ENCODE measurements at regions not wholly inside any gene's neighbourhood (a gene's known extent, or its start where the extent isn't known, plus 50 kb on each side); places are given as distances from the start of the nearest gene placed in this dataset.
A peak's percentile ranks its signal among the peaks of the same experiment; 100 is the strongest.

DNA sequence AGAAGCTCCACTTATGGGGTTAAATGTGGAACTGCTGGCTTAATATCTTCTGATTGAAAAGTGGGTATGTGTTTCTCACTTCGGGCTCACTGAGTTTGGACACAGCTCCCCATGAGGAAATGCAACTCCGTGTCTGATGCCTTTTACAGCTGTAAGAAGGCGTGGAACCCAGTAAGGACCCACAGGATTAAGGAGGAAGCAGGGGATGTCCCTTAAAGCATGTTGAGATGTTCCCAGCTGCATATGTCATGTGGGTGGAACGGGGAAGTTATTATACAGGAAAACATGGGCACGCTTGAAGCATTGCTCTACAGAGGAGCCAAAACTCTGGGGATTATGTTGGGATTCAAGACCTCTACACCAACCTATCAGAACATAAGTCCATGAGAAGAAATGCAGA lies 224.4 kb downstream of the NEBL start:
- Mint-ChIP-seq H3K9me3 (no peaks in the 10 kb centered on the region), H3K4me1 (peaks cover 43% of the 10 kb centered on the region), H3K4me3 (no peak overlapping the region), H3K27me3 (ENCODE audit: low read depth) (no peaks in the 10 kb centered on the region), H3K27ac (peak overlapping the region in 1 of 3 experiments; percentile 83), H3K36me3 (ENCODE audit: low read depth) (no peaks in the 10 kb centered on the region)
- TF ChIP-seq CTCF (IDR thresholded peaks at IDR 0.05; ENCODE audit: unreplicated experiment in 3 of 3), result no peak

GRCh38 chr10:20670579-20670978 lies 226.5 kb downstream of the NEBL start:
- no peak for TF ChIP-seq CTCF (IDR thresholded peaks at IDR 0.05; ENCODE audit: unreplicated experiment in 3 of 3)
- no peak overlapping the region for H3K4me3 Mint-ChIP-seq
- H3K27me3 Mint-ChIP-seq (ENCODE audit: low read depth), result no peaks in the 10 kb centered on the region

DNA sequence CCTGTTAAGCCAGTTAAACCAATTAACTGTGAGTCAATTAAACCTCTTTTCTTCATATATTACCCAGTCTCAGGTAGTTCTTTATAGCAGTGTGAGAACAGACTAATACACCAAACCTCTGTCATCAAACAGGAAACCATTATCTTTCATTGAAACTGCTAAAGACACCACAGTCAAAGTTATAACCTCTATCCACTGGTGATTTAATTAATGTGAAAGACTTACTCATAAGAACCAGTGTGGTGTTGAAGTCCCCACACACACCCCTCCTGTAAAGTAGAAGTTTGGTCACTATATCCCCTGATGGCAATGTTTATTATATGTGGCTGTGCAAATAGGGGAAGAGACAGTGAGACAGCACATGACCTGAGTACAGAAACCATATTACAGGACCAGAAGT lies 228.1 kb downstream of the NEBL start:
- no peaks in the 10 kb centered on the region for H3K27me3 Mint-ChIP-seq (ENCODE audit: low read depth)

More at GRCh38 chr10:20670579-20670978, 226.5 kb downstream of the NEBL start:
- Mint-ChIP-seq H3K27ac (peak overlapping the region in 1 of 3 experiments; percentile 30), H3K9me3 (no peaks in the 10 kb centered on the region), H3K36me3 (ENCODE audit: low read depth) (no peaks in the 10 kb centered on the region), H3K4me1 (peaks cover 41% of the 10 kb centered on the region)

DNA sequence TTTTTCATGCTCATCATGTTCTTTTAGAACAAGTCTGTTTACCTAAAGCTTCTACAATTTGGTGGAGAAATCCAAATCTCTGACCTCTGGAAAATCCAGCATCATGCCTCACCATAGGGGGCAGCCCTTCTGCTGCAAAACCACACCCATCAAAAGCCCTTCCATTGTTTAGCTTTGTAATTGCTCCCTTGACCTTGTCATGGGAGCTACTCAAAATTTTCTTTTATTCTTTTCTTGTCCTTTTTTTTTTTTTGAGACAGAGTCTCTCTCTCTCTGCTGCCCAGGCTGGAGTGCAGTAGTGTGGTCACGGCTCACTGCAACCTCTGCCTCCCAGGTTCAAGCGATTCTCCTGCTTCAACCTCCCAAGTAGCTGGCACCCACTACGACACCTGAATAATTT lies 234.4 kb downstream of the NEBL start:
- Mint-ChIP-seq H3K27me3 (ENCODE audit: low read depth) (peaks cover 4% of the 10 kb centered on the region), H3K4me1 (no peaks in the 10 kb centered on the region), H3K36me3 (ENCODE audit: low read depth) (no peaks in the 10 kb centered on the region), H3K27ac (no peak overlapping the region), H3K9me3 (peaks cover 12% of the 10 kb centered on the region), H3K4me3 (no peak overlapping the region)
- no peak for TF ChIP-seq CTCF (IDR thresholded peaks at IDR 0.05; ENCODE audit: unreplicated experiment in 3 of 3)

More for the DNA sequence above, 228.1 kb downstream of the NEBL start:
- H3K9me3 Mint-ChIP-seq, result peaks cover 2% of the 10 kb centered on the region
- no peak for TF ChIP-seq CTCF (IDR thresholded peaks at IDR 0.05; ENCODE audit: unreplicated experiment in 3 of 3)
- H3K4me1 Mint-ChIP-seq, result peaks cover 25% of the 10 kb centered on the region
- H3K27ac Mint-ChIP-seq, result no peak overlapping the region
- H3K4me3 Mint-ChIP-seq, result no peak overlapping the region
- no peaks in the 10 kb centered on the region for H3K36me3 Mint-ChIP-seq (ENCODE audit: low read depth)

GRCh38 chr10:20659225-20659624 lies 237.9 kb downstream of the NEBL start:
- Mint-ChIP-seq H3K9me3 (peaks cover 14% of the 10 kb centered on the region), H3K4me1 (peaks cover 4% of the 10 kb centered on the region), H3K4me3 (no peak overlapping the region), H3K27ac (no peak overlapping the region), H3K27me3 (ENCODE audit: low read depth) (peaks cover 4% of the 10 kb centered on the region), H3K36me3 (ENCODE audit: low read depth) (no peaks in the 10 kb centered on the region)
- TF ChIP-seq CTCF (IDR thresholded peaks at IDR 0.05; ENCODE audit: unreplicated experiment in 3 of 3), result no peak

GRCh38 chr10:20658158-20658557 lies 239.0 kb downstream of the NEBL start:
- H3K4me1 Mint-ChIP-seq, result peaks cover 4% of the 10 kb centered on the region
- TF ChIP-seq CTCF (IDR thresholded peaks at IDR 0.05; ENCODE audit: unreplicated experiment in 3 of 3), result no peak
- no peaks in the 10 kb centered on the region for H3K36me3 Mint-ChIP-seq (ENCODE audit: low read depth)
- H3K27ac Mint-ChIP-seq, result no peak overlapping the region
- peaks cover 17% of the 10 kb centered on the region for H3K9me3 Mint-ChIP-seq
- peaks cover 4% of the 10 kb centered on the region for H3K27me3 Mint-ChIP-seq (ENCODE audit: low read depth)
- no peak overlapping the region for H3K4me3 Mint-ChIP-seq

Measured in nephron (organoid).